Coronary artery (tissue), 2 donors: ENCODE measurements at regions not wholly inside any gene's neighbourhood (a gene's known extent, or its start where the extent isn't known, plus 50 kb on each side); places are given as distances from the start of the nearest gene placed in this dataset.

ENCODE experiments used
- DNase-seq: peaks from one replicate; pipeline ENCODE4 v3.0.0-alpha.2; 2017; ENCODE audit warnings: low spot score
- H3K27ac ChIP-seq, 2 donors: fragments of 200-600 bp; sonication (generic); one replicate each; pipeline ENCODE4 v1.5.1; 2016 to 2019
- H3K4me3 ChIP-seq: fragments of 200-600 bp; sonication (generic); 2 replicates; pipeline ENCODE4 v1.5.1; 2016; ENCODE audit warnings: mild to moderate bottlenecking, moderate library complexity
- TF ChIP-seq, protein P1 (sequence below): fragments of 200-600 bp; sonication (generic); IDR thresholded peaks from one replicate; pipeline ENCODE4 v1.5.1; 2019; ENCODE audit warnings: antibody characterized with exemption

DNA sequence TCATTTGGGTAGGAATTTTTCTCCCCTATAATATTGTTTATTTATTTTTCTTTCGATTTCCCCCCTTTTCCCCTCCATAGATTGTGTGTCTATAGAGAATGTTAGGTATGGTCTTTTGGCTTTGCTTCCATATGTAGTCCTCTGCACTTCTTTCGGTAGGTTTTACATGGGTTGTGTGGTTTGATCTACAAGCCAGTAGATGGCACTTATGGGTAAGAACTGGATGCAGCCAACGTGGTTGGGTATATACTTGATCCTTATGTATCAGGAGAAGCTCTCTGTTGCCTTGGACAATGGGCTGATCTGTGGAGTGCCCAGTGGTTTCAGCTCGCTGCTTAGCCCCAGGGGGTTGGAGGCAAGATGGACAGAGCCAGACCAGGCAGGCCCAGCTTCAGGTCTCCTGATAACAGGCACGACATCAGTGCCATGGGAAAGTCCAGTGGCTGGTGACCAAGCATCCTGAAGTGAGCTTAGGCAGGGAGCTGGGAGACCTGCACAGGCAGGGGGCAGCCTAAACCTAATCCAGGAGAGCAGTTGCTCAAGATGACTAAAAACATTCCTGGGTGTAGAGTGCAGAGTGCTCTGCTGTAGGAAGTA, 488.3 kb downstream of the CCDC85A start:
- TF ChIP-seq, protein P1, sequence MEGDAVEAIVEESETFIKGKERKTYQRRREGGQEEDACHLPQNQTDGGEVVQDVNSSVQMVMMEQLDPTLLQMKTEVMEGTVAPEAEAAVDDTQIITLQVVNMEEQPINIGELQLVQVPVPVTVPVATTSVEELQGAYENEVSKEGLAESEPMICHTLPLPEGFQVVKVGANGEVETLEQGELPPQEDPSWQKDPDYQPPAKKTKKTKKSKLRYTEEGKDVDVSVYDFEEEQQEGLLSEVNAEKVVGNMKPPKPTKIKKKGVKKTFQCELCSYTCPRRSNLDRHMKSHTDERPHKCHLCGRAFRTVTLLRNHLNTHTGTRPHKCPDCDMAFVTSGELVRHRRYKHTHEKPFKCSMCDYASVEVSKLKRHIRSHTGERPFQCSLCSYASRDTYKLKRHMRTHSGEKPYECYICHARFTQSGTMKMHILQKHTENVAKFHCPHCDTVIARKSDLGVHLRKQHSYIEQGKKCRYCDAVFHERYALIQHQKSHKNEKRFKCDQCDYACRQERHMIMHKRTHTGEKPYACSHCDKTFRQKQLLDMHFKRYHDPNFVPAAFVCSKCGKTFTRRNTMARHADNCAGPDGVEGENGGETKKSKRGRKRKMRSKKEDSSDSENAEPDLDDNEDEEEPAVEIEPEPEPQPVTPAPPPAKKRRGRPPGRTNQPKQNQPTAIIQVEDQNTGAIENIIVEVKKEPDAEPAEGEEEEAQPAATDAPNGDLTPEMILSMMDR = no peak
- H3K4me3 ChIP-seq = no peak overlapping the region
- no peak overlapping the region for H3K27ac ChIP-seq
- no peak for DNase-seq

DNA sequence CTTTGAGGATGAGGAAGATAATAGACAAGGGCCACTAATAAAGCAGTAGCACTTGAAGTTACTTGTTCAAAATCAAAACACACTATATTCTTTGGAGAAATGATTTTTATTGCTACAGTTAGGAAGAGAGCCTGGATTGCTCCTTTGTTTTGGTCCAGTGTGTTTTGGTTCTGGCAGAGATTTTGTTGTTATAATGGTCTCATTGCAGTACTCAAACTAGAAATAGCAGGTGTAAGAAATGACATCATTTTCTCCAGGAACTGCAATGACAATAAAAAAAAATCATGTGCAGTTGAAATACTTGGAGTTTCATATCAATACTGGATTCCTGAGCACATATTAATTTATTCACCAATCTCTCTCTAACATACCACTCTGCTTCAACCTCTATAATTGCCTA, 490.3 kb downstream of the CCDC85A start:
- DNase-seq = no peak
- Histone ChIP-seq H3K27ac (no peak overlapping the region), H3K4me3 (no peak overlapping the region)
- TF ChIP-seq, protein P1 = no peak

DNA sequence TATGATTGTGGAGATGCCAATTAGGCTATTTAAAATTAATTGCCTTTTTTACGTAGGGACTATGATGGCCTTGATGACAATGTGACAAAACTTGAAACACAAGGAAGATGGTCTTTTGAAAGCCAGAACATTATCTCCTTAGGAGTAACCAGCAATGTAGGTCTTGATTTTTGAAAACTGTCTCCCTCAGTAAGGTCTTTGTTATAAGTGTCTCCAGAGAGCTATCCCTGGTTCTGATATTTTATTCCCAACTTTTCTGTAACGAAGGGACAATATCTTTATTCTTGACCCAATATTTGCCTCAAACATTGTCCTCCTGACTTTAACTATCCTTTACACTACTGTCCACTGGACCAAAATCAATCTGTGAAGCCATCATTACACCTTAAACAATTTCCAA, 493.2 kb downstream of the CCDC85A start:
- H3K27ac ChIP-seq = no peak overlapping the region
- no peak for DNase-seq
- H3K4me3 ChIP-seq = no peak overlapping the region
- TF ChIP-seq, protein P1 = no peak

DNA sequence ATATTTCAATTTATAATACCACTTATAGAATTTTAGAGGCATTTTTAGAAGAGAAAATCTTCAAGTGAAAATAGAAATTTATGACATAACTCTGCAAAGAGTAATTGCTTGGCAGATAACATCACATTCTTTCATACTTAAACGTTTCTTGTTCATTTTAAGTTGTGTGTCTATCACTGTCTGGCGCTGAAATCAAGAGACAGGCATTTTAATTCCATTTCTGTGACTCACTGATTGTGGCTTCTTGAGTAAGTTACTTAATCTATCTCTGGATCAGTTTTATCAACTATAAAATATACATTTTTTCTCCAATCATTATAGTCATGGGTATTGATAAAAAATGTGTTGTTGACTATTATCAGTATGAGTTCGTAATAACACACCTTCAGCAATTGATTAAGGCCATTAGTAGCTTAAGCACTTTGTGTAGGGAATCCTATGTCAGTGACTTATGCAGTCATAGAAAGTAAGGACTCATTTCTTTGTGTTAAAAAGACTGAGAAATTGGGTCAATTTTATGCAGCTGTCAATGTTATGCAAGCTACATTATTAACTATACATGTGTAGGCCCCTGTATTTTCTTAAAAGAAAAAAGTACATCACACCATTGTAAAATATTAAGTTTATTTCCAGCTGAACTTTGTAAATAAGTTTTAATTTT, 497.3 kb downstream of the CCDC85A start:
- TF ChIP-seq, protein P1 = no peak
- DNase-seq = no peak
- Histone ChIP-seq H3K27ac (no peak overlapping the region), H3K4me3 (no peak overlapping the region)

DNA sequence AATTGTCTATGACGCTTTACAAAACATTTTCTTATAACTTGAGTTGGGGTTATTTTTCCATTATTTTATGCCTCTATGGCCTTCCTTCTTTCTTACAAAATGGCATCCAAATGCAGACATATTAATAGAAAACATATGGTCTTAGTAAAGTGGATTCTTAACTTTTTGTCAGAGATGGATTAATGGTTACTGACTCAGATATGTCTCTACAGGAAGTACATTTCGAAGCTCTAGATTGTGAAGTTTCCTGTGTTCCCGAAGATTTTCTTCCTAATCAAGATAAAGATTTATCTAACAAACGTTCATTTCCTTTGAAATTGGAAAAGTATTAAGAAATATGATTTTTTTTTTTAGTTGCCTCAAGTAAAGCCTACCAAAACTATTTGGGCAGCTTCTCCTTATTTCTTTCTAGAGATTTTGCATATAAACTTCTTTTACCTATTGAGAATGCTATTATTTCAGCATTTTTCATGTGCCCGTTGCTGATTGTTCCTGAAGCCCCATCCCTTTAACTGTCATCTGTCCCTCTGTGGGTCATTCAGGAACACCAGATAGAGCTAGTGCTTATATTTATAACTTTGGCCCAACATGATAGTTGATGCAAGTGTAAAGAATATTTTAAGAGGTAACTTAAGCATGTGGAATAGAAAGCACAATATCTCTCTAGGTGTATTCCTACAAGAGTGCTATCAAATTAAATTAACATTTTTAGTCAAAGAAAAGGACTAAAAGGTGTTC, 498.0 kb downstream of the CCDC85A start:
- H3K27ac ChIP-seq = no peak overlapping the region
- TF ChIP-seq, protein P1 = no peak
- H3K4me3 ChIP-seq = no peak overlapping the region
- DNase-seq = no peak

DNA sequence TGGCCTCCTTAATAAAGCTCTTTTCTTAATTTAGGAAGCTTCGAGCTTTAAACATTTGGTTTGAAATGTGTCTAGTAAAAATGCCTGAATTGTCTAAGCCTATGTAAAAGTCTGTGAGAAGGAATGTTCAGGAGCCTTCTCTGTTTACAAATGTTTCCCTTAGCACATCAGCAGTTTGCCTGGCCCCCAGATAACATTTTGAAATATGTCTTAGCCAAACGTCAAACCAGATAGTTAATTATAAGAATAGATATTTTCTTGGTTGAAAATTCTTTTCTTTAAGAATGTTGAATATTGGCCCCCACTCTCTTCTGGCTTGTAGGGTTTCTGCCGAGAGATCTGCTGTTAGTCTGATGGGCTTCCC, 498.6 kb downstream of the CCDC85A start:
- Histone ChIP-seq H3K4me3 (no peak overlapping the region), H3K27ac (no peak overlapping the region)
- TF ChIP-seq, protein P1 = no peak
- DNase-seq = no peak

DNA sequence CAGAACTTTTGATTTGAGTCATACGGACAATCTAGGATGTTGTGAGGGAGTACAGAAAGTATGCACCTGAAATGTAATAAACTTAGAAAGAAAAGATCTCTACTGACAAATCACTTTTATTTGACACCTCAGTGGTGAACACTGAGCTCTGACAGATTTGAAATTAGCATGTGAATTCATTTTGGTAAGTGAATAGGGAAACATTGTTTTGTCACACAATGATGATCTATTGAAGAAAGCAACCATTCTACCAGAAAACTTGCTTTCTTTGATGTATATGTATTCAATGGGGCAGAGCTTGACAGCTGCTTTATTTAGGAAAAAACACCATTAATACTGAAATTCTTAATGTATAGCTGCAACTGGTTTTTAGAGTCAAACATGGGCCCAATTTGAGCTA, 500.5 kb downstream of the CCDC85A start:
- no peak overlapping the region for H3K27ac ChIP-seq
- TF ChIP-seq, protein P1 = no peak

More for the DNA sequence above, 500.5 kb downstream of the CCDC85A start:
- DNase-seq = no peak
- H3K4me3 ChIP-seq = no peak overlapping the region
